ENCODE measurements at regions not wholly inside any gene's neighbourhood (a gene's known extent, or its start where the extent isn't known, plus 50 kb on each side); places are given as distances from the start of the nearest gene placed in this dataset.

DNA sequence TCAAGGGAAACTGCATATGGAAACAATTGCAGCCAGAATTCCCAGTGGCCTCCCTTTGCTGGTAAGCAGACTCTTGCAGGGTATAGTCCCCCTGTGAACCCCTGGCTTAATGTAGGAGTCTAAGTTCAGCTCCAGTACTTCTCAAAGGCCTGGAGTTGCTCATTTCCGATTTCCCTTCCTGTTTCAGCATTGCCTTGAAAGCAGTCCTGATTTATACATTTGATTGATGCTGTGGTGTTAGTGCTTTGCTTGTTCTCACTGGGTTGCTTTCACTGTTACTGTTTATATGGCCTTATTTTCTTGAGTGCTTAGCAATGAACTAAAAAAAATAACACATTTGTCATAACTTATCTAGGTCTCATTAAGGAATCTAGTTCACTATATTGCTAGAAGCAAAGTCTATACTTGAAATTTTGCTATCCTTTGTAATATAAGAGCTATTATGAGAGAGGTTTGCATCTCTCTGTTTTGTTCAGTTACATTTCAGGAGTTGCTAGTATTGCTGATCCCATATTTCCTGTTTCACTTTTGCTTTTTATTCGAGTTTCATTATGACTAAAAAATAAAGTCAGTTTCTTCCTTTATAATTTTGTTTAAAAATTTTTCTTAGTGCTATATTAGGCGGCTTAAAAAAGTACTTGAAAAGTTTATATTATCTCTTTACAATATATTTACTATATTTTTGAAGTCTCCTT, 122.4 kb upstream of the NMUR2 start:
- TF ChIP-seq, protein P1, sequence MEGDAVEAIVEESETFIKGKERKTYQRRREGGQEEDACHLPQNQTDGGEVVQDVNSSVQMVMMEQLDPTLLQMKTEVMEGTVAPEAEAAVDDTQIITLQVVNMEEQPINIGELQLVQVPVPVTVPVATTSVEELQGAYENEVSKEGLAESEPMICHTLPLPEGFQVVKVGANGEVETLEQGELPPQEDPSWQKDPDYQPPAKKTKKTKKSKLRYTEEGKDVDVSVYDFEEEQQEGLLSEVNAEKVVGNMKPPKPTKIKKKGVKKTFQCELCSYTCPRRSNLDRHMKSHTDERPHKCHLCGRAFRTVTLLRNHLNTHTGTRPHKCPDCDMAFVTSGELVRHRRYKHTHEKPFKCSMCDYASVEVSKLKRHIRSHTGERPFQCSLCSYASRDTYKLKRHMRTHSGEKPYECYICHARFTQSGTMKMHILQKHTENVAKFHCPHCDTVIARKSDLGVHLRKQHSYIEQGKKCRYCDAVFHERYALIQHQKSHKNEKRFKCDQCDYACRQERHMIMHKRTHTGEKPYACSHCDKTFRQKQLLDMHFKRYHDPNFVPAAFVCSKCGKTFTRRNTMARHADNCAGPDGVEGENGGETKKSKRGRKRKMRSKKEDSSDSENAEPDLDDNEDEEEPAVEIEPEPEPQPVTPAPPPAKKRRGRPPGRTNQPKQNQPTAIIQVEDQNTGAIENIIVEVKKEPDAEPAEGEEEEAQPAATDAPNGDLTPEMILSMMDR (IDR thresholded peaks at IDR 0.05; ENCODE audit: low read depth, low read length, missing control alignments) = no peak
- no peak overlapping the region for H3K4me3 ChIP-seq (ENCODE audit: low read depth, low read length)
- DNase-seq (ENCODE audit: low read depth) = no peak

DNA sequence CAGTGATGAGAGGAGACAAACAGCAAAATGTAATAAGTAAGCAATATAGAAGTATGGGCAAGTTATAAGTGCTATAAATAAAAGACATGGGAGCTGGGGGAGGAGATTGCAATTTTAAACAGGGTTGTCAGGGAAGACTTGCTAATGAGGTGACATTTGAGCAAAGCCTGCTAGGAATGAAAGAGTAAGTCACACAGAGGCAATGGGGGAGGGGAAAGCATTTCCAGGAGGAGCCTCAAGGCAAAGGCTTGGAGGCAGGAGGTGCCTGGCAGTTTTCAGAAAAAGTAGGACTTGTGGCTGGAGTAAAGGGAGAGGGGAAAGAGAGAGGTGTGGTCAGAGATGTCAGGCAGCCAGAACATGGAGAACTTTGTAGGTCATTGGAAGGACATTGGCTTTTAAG, 124.4 kb upstream of the NMUR2 start:
- TF ChIP-seq, protein P1 (IDR thresholded peaks at IDR 0.05; ENCODE audit: low read depth, low read length, missing control alignments) = no peak
- DNase-seq (ENCODE audit: low read depth) = no peak
- no peak overlapping the region for H3K4me3 ChIP-seq (ENCODE audit: low read depth, low read length)

DNA sequence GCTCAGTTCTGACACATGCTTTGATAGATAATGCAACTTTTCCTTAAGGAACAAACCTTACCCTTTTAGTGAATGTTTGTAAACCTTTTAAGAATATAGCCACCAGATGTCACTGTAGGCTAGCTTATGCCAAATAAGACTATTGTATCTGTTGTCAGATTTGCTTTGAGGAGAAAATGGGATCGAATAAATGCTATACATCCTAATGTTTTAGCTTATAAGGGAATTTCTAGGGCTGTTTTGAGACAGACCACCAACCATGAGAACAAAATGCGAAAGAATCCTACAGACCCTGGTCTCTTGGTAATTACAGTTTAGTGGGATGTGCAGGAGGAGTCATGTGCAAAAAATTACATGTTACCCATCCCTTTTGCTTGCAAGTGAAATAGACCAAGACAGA, 127.6 kb upstream of the NMUR2 start:
- H3K4me3 ChIP-seq (ENCODE audit: low read depth, low read length) = no peak overlapping the region
- peak; percentile 13 for DNase-seq (ENCODE audit: low read depth)
- TF ChIP-seq, protein P1 (IDR thresholded peaks at IDR 0.05; ENCODE audit: low read depth, low read length, missing control alignments) = peak; percentile 45

DNA sequence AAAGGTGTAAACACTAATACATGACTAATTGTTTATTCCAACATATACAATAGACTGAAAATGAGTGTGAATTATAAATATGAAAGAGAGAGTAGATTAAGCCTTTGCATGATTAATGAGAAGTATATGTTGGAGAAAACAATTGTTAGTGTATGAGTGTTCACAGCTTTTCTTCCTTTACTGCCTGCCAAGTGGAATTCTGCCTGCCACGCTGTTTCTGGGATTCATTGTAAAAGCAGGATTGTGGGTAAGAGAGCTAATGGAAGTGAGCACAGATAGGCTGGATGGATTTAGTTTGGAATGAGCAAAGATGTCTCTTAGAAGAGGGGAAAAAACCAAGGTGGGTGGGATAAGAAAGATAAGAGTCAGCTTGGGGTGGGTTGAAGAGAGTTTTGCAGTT, 129.6 kb upstream of the NMUR2 start:
- H3K4me3 ChIP-seq (ENCODE audit: low read depth, low read length) = no peak overlapping the region
- no peak for DNase-seq (ENCODE audit: low read depth)
- TF ChIP-seq, protein P1 (IDR thresholded peaks at IDR 0.05; ENCODE audit: low read depth, low read length, missing control alignments) = no peak

DNA sequence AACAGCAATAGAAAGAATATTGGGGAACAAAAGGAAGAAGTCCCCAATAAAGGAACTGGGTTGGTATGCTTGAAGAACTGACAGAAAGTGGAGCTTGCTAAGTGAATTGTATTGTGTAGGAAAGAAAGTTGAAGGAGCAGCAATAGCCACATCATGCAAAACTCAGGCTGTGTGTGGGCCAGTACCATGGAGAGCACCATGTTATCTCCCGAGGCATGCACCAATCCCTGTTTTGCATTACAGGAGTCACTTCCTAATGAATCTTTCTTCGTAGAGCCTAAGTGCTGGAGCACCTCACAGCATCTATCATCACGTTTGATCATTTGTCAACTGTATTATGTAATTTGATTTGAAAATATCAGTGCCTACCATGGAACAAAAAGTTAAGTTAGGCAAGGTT, 137.7 kb upstream of the NMUR2 start:
- TF ChIP-seq, protein P1 (IDR thresholded peaks at IDR 0.05; ENCODE audit: low read depth, low read length, missing control alignments) = no peak
- no peak for DNase-seq (ENCODE audit: low read depth)

DNA sequence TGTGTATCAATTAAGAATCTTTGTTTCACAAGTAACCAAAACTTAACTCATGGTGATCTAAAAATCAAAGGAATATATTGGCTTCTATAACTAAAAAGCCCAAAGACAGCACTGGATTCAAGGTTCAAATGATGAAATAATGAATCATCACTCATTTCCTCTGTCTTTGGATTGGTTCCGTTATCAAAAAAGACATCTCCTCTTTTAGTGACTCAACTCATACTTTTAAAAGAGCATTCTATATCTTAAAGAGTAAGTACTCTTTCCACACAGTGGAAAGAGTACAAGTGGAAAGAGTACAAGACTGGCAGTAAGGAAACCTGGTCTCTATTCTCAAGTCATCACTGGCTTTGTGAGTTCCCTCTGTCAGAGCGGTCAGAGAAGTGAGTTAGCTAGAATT, 141.4 kb upstream of the NMUR2 start:
- TF ChIP-seq, protein P1 (IDR thresholded peaks at IDR 0.05; ENCODE audit: low read depth, low read length, missing control alignments) = no peak

More for the DNA sequence above, 137.7 kb upstream of the NMUR2 start:
- no peak overlapping the region for H3K4me3 ChIP-seq (ENCODE audit: low read depth, low read length)

DNA sequence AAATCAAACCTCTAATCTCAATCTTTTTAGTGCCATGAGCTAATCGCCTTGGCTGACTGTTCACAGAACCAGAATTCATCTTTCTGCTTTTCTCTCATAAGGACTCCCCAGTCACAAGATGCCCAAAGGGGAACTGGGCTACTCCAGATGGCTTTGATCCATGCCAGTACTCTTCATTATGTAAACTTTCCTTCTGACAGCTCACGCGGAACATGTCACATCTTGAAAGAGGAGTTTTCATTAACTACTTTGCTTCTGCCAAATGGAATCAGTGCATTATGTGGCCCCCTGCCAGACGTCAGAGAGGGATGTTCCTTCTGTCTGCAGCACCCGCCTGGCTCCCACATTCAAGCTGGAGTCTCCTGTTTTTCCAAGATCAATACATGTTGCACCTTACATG, 142.1 kb upstream of the NMUR2 start:
- DNase-seq (ENCODE audit: low read depth) = no peak
- no peak overlapping the region for H3K4me3 ChIP-seq (ENCODE audit: low read depth, low read length)
- TF ChIP-seq, protein P1 (IDR thresholded peaks at IDR 0.05; ENCODE audit: low read depth, low read length, missing control alignments) = no peak

More for the DNA sequence above, 141.4 kb upstream of the NMUR2 start:
- no peak overlapping the region for H3K4me3 ChIP-seq (ENCODE audit: low read depth, low read length)
- DNase-seq (ENCODE audit: low read depth) = no peak
